HUES6 (cell line): ENCODE measurements at regions not wholly inside any gene's neighbourhood (a gene's known extent, or its start where the extent isn't known, plus 50 kb on each side); places are given as distances from the start of the nearest gene placed in this dataset.

Source experiments
- H3K27ac ChIP-seq: 2 replicates; pipeline ENCODE4 v1.7.0; 2013; ENCODE audit warnings: low read depth, mild to moderate bottlenecking, low read length, inconsistent platforms
- H3K27me3 ChIP-seq: 2 replicates; pipeline ENCODE4 v1.6.1; 2013; ENCODE audit warnings: low read length; ENCODE audit not compliant: control insufficient read depth, insufficient read depth
- H3K36me3 ChIP-seq: 2 replicates; pipeline ENCODE4 v1.6.1; 2013; ENCODE audit warnings: low read length; ENCODE audit not compliant: control insufficient read depth, insufficient read depth
- H3K4me1 ChIP-seq: 2 replicates; pipeline ENCODE4 v1.6.1; 2013; ENCODE audit warnings: low read length; ENCODE audit not compliant: control insufficient read depth, insufficient read depth
- H3K4me3 ChIP-seq: 2 replicates; pipeline ENCODE4 v1.5.1; 2013; ENCODE audit warnings: low read depth, low read length
- H3K9ac ChIP-seq: one replicate; pipeline ENCODE4 v1.6.1; 2013; ENCODE audit warnings: mild to moderate bottlenecking, low read length
- H3K9me3 ChIP-seq: 2 replicates; pipeline ENCODE4 v1.6.1; 2013; ENCODE audit warnings: low read depth, low read length; ENCODE audit not compliant: control insufficient read depth, insufficient read depth

DNA sequence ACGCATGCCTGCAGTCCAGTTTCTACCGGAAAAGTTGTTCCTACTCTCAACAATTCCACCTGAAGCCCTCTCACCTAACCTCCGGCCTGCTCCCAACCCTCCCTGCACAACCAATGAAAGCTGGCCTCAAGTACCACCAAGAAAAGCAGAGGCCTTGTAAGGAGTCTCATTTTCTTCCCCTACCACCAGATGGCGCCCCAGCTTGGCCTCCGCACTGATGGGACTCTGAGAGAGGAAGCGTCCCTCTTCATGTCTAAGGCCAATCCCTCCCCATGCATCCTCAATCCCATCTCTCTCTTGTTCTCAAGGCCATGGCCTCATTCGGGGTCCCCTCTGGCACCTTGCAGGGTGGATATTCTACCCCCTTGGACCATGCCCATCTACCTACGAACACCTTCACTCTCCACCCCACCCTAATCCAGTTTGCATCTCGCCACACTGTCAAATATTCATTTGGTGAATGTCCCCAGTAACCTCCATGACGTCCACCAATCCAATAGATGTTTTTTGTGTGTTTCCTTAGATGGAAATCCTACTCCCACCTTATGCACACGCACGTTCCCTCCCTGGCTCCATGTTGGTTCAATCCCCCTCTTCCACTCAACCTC lies 412.8 kb downstream of the ZNF536 start:
- Histone ChIP-seq H3K9ac (no peak overlapping the region), H3K4me3 (no peak overlapping the region), H3K27me3 (no peaks in the 10 kb centered on the region), H3K36me3 (no peaks in the 10 kb centered on the region), H3K4me1 (no peaks in the 10 kb centered on the region), H3K27ac (no peak overlapping the region), H3K9me3 (peaks cover 9% of the 10 kb centered on the region)

- H3K4me1 ChIP-seq, result no peaks in the 10 kb centered on the region
- no peaks in the 10 kb centered on the region for H3K36me3 ChIP-seq
- no peak overlapping the region for H3K4me3 ChIP-seq
- no peak overlapping the region for H3K9ac ChIP-seq
- 0 out of 2 replicates have a peak, but pooled peaks cover under 1% of the 10 kb centered on the region for H3K9me3 ChIP-seq
- H3K27me3 ChIP-seq, result no peaks in the 10 kb centered on the region
- H3K27ac ChIP-seq, result no peak overlapping the region
Measured at GRCh38 chr19:30783936-30784335, 411.8 kb downstream of the ZNF536 start.

GRCh38 chr19:30783212-30783611 lies 411.0 kb downstream of the ZNF536 start:
- Histone ChIP-seq H3K9me3 (no peaks in the 10 kb centered on the region), H3K36me3 (no peaks in the 10 kb centered on the region), H3K9ac (no peak overlapping the region), H3K4me3 (no peak overlapping the region), H3K27ac (no peak overlapping the region), H3K27me3 (no peaks in the 10 kb centered on the region), H3K4me1 (no peaks in the 10 kb centered on the region)

DNA sequence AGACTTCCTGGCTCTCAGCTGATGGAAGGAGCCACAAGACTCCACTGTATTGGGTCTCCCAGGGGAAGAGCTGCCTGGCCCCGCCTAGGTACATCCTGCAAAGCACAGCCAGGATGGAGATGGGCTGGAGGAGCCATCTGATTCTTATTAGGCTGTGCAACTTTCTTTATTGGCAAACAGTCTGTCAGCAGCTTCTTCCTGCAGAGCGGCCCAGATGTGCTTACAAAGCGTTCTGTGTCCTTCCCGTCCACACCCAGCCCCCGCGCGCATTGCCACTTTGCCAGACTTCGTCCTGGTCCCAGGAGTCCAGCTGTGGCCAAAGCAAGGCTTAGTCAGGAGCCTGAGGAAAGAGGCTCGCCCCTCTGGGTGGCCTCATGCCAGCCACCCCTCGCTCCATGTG lies 409.3 kb downstream of the ZNF536 start:
- Histone ChIP-seq H3K27me3 (no peaks in the 10 kb centered on the region), H3K9ac (no peak overlapping the region), H3K4me1 (no peaks in the 10 kb centered on the region), H3K9me3 (no peaks in the 10 kb centered on the region), H3K27ac (no peak overlapping the region), H3K4me3 (no peak overlapping the region), H3K36me3 (no peaks in the 10 kb centered on the region)

DNA sequence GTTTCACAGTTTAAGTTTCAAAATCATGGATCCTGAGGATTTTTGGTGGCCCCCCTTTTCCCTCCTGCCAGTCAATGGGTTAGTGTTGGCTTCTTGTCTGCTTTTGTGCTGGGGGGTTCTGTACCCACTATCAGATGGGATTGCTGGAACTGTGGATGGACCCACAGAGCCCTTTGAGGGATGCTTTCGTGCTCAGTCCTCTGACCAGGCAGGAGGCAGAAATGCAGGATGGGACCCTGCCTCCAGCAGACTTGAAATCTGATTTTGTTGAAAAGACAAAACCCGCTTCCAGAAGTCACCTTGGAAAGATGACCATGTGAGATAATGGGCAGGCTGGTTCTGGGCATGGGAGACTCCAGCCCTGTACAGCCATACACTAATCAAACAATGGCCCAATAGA lies 408.9 kb downstream of the ZNF536 start:
- Histone ChIP-seq H3K36me3 (no peaks in the 10 kb centered on the region), H3K9me3 (no peaks in the 10 kb centered on the region), H3K4me3 (no peak overlapping the region), H3K9ac (no peak overlapping the region), H3K27ac (no peak overlapping the region), H3K27me3 (no peaks in the 10 kb centered on the region), H3K4me1 (no peaks in the 10 kb centered on the region)

DNA sequence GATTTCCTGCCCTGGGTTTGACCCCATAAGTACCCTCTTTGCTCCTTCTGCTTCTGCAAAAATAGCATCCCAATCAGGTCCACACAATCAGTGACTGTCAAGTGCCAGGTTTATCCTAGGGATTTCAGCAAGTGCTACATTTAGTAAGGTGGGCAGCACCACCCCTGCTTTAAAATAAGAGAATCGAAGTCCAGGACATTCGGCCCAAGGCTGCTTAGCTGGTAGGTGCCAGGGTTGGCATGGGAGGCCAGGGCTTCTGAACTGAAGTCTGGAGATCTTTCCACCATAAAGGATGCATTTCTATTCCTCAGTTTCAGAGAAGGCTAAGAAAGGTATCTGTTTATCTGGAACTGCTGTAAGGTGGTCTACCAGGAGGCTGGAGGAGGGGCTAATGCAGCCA lies 408.3 kb downstream of the ZNF536 start:
- Histone ChIP-seq H3K4me1 (no peaks in the 10 kb centered on the region), H3K4me3 (no peak overlapping the region), H3K27ac (no peak overlapping the region), H3K27me3 (no peaks in the 10 kb centered on the region), H3K9ac (no peak overlapping the region), H3K9me3 (no peaks in the 10 kb centered on the region), H3K36me3 (no peaks in the 10 kb centered on the region)

DNA sequence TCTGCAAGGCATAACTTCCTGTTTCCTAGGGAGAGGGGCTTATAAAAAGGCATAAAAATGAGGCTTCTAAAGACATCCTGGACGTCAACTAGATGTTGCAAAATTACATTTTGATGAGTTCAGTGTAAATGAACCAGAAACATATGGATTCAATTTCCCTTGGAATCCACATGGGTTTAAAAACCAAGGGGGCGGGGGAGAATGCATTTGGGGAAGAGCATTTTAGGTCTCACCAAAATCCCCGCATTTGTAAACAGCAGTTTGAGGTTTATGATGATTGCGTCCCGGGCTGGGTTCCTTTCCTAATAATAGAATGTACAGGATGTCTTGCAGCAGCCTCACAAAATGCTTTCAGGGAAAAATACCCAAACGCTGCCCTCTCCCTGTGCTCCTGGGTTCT lies 407.8 kb downstream of the ZNF536 start:
- Histone ChIP-seq H3K27me3 (no peaks in the 10 kb centered on the region), H3K4me1 (no peaks in the 10 kb centered on the region), H3K4me3 (no peak overlapping the region), H3K9me3 (no peaks in the 10 kb centered on the region), H3K9ac (no peak overlapping the region), H3K36me3 (no peaks in the 10 kb centered on the region), H3K27ac (no peak overlapping the region)

- H3K27ac ChIP-seq, result no peak overlapping the region
- H3K9ac ChIP-seq, result no peak overlapping the region
- no peaks in the 10 kb centered on the region for H3K4me1 ChIP-seq
- no peaks in the 10 kb centered on the region for H3K27me3 ChIP-seq
- no peaks in the 10 kb centered on the region for H3K9me3 ChIP-seq
- no peaks in the 10 kb centered on the region for H3K36me3 ChIP-seq
- no peak overlapping the region for H3K4me3 ChIP-seq
Measured at GRCh38 chr19:30778961-30779715, 407.0 kb downstream of the ZNF536 start.

- Histone ChIP-seq H3K4me3 (no peak overlapping the region), H3K27me3 (no peaks in the 10 kb centered on the region), H3K36me3 (no peaks in the 10 kb centered on the region), H3K9me3 (no peaks in the 10 kb centered on the region), H3K27ac (no peak overlapping the region), H3K9ac (no peak overlapping the region), H3K4me1 (no peaks in the 10 kb centered on the region)
Measured at GRCh38 chr19:30778061-30778460, 405.9 kb downstream of the ZNF536 start.

- no peaks in the 10 kb centered on the region for H3K4me1 ChIP-seq
- H3K4me3 ChIP-seq, result no peak overlapping the region
- no peaks in the 10 kb centered on the region for H3K27me3 ChIP-seq
- no peak overlapping the region for H3K27ac ChIP-seq
- no peaks in the 10 kb centered on the region for H3K36me3 ChIP-seq
- peaks cover 2% of the 10 kb centered on the region; the same call in 1 of the 2 replicates for H3K9me3 ChIP-seq
- H3K9ac ChIP-seq, result no peak overlapping the region
Measured at GRCh38 chr19:30775956-30776355, 403.8 kb downstream of the ZNF536 start.

- H3K27me3 ChIP-seq, result no peaks in the 10 kb centered on the region
- H3K36me3 ChIP-seq, result no peaks in the 10 kb centered on the region
- no peaks in the 10 kb centered on the region for H3K4me1 ChIP-seq
- H3K27ac ChIP-seq, result no peak overlapping the region
- H3K9ac ChIP-seq, result no peak overlapping the region
- H3K4me3 ChIP-seq, result no peak overlapping the region
- H3K9me3 ChIP-seq, result peaks cover 2% of the 10 kb centered on the region; the same call in 1 of the 2 replicates
Measured at GRCh38 chr19:30774252-30774766, 402.1 kb downstream of the ZNF536 start.
